HepG2 (cell line): ENCODE measurements at regions not wholly inside any gene's neighbourhood (a gene's known extent, or its start where the extent isn't known, plus 50 kb on each side); places are given as distances from the start of the nearest gene placed in this dataset.

Source experiments
- GABPB1 ChIP-seq: IDR thresholded peaks from 2 replicates; pipeline ENCODE4 v1.6.1; 2016; ENCODE audit warnings: mild to moderate bottlenecking, missing genetic modification reagents, moderate library complexity, missing compliant biosample characterization
- POLR2AphosphoS5 ChIP-seq: IDR thresholded peaks from 2 replicates; pipeline ENCODE4 v1.6.1; 2012; ENCODE audit warnings: low read depth, low read length
- ZNF143 ChIP-seq: sonication (generic); formaldehyde crosslinking; IDR thresholded peaks from 2 replicates; pipeline ENCODE4 v1.4.0; 2020; ENCODE audit warnings: missing genetic modification reagents

DNA sequence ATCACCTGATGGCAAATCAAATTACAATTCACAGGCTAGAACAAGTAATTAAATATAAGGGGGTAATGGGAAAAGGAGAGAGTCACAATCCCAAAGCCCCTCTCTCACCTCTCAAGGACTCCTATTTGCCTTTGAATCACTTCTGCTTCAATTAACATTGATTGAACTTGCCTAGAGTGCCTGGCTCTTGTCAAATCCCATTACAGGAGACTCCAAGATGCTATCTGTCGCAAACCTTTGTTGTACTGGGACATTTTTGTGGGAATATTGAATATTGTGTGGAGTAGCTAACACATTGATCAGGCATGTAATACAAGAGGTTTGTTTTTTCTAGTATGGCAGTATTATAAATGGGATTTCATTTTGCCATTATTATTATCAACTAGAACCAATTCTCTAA is 412.8 kb upstream of the AZI2 start:
- no peak for TF ChIP-seq GABPB1 (CRISPR knock-in tag)
- TF ChIP-seq POLR2AphosphoS5 = no peak
- no peak for TF ChIP-seq ZNF143 (CRISPR knock-in tag)
